ENCODE measurements at regions not wholly inside any gene's neighbourhood (a gene's known extent, or its start where the extent isn't known, plus 50 kb on each side); places are given as distances from the start of the nearest gene placed in this dataset.

DNA sequence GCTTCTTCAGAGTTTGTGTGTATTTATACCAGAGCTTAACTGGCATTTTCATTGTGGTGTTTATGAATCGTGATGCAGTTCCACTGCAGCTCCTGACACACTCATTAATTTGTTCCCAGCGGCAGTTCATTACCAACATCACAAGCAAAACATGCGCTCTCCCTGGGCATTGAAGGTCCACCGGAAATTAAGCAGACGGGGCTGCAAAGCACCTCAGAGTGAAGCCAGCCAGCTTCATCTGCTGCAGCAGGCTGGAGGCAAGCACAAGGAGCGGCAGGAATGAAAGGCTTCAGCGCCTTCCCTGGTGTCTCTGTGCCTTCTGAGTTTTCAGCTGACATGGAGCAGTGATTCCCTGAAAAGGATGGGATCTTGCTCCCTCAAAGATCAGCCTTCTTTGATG, 246.0 kb upstream of the SPTLC3 start:
- TF ChIP-seq, protein P1, sequence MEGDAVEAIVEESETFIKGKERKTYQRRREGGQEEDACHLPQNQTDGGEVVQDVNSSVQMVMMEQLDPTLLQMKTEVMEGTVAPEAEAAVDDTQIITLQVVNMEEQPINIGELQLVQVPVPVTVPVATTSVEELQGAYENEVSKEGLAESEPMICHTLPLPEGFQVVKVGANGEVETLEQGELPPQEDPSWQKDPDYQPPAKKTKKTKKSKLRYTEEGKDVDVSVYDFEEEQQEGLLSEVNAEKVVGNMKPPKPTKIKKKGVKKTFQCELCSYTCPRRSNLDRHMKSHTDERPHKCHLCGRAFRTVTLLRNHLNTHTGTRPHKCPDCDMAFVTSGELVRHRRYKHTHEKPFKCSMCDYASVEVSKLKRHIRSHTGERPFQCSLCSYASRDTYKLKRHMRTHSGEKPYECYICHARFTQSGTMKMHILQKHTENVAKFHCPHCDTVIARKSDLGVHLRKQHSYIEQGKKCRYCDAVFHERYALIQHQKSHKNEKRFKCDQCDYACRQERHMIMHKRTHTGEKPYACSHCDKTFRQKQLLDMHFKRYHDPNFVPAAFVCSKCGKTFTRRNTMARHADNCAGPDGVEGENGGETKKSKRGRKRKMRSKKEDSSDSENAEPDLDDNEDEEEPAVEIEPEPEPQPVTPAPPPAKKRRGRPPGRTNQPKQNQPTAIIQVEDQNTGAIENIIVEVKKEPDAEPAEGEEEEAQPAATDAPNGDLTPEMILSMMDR (IDR thresholded peaks at IDR 0.05; ENCODE audit: low read depth, low read length), result no peak
- in situ Hi-C loops (cut with HindIII; ENCODE audit: low sequenced_read_pairs), result no loop called here
- no peak for DNase-seq (ENCODE audit: low read depth, low spot score)
- H3K4me3 ChIP-seq (ENCODE audit: low read depth, low read length), result no peak overlapping the region

- H3K4me3 ChIP-seq (ENCODE audit: low read depth, low read length), result no peak overlapping the region
- in situ Hi-C loops (cut with HindIII; ENCODE audit: low sequenced_read_pairs), result no loop called here
- no peak for DNase-seq (ENCODE audit: low read depth, low spot score)
- TF ChIP-seq, protein P1 (IDR thresholded peaks at IDR 0.05; ENCODE audit: low read depth, low read length), result no peak
Observed at GRCh38 chr20:12763406-12763805, 245.4 kb upstream of the SPTLC3 start.

GRCh38 chr20:12764053-12764452, 244.7 kb upstream of the SPTLC3 start:
- TF ChIP-seq, protein P1 (IDR thresholded peaks at IDR 0.05; ENCODE audit: low read depth, low read length), result no peak
- no peak overlapping the region for H3K4me3 ChIP-seq (ENCODE audit: low read depth, low read length)
- in situ Hi-C loops (cut with HindIII; ENCODE audit: low sequenced_read_pairs), result no loop called here
- no peak for DNase-seq (ENCODE audit: low read depth, low spot score)

- TF ChIP-seq, protein P1 (IDR thresholded peaks at IDR 0.05; ENCODE audit: low read depth, low read length), result no peak
- DNase-seq (ENCODE audit: low read depth, low spot score), result no peak
- in situ Hi-C loops (cut with HindIII; ENCODE audit: low sequenced_read_pairs), result no loop called here
- H3K4me3 ChIP-seq (ENCODE audit: low read depth, low read length), result no peak overlapping the region
Observed at GRCh38 chr20:12764851-12765250, 243.9 kb upstream of the SPTLC3 start.

- DNase-seq (ENCODE audit: low read depth, low spot score), result no peak
- H3K4me3 ChIP-seq (ENCODE audit: low read depth, low read length), result no peak overlapping the region
- in situ Hi-C loops (cut with HindIII; ENCODE audit: low sequenced_read_pairs), result no loop called here
- TF ChIP-seq, protein P1 (IDR thresholded peaks at IDR 0.05; ENCODE audit: low read depth, low read length), result no peak
Observed at GRCh38 chr20:12773936-12774335, 234.8 kb upstream of the SPTLC3 start.

DNA sequence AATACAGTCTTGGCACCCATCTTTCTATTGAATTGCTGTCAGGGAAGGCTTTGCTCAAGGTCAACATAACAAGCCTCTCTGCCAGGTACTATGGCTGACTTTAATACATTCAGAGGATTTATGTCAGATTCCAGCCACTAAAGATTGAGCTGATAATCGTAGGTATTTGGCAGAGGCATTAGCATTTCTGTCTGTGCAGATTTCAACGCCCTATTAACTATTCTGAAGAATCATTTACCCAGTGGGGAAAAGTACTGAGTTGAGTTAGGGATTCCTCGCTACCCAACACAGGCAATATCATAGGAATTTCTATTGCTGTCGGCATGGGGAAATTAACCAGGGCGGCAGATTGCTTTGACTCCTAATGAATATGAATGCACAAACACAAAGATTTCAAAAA, 233.7 kb upstream of the SPTLC3 start:
- in situ Hi-C loops (cut with HindIII; ENCODE audit: low sequenced_read_pairs), result no loop called here
- TF ChIP-seq, protein P1 (IDR thresholded peaks at IDR 0.05; ENCODE audit: low read depth, low read length), result no peak
- DNase-seq (ENCODE audit: low read depth, low spot score), result no peak
- H3K4me3 ChIP-seq (ENCODE audit: low read depth, low read length), result no peak overlapping the region

GRCh38 chr20:12777016-12777415, 231.8 kb upstream of the SPTLC3 start:
- TF ChIP-seq, protein P1 (IDR thresholded peaks at IDR 0.05; ENCODE audit: low read depth, low read length), result no peak
- in situ Hi-C loops (cut with HindIII; ENCODE audit: low sequenced_read_pairs), result no loop called here
- DNase-seq (ENCODE audit: low read depth, low spot score), result no peak

More at GRCh38 chr20:12777016-12777415, 231.8 kb upstream of the SPTLC3 start:
- H3K4me3 ChIP-seq (ENCODE audit: low read depth, low read length), result no peak overlapping the region
